IMR-90 (cell line): ENCODE measurements at regions not wholly inside any gene's neighbourhood (a gene's known extent, or its start where the extent isn't known, plus 50 kb on each side); places are given as distances from the start of the nearest gene placed in this dataset.

ENCODE experiments used
- ATAC-seq: fragments of 200-7000 bp; cut with Tn5 transposase; 2 replicates; pipeline ENCODE4 v1.9.1; 2020; ENCODE audit warnings: low read depth, mild to moderate bottlenecking, moderate library complexity
- BruUV-seq: library from RNA; stranded (reverse); fragments of 400-500 nt; replicated peaks from 2 replicates; lab custom pipeline; 2021; lab: Mats Ljungman, UMichigan
- CTCF ChIA-PET: fragments of 300-600 bp; formaldehyde crosslinking; extraction: SDS; loops from one replicate; lab custom pipeline; 2021; ENCODE audit warnings: antibody characterized with exemption; lab: Yijun Ruan, JAX
- POLR2A ChIA-PET: fragments of 300-600 bp; sonication (Branson Sonifier 250); formaldehyde crosslinking; loops from one replicate; lab custom pipeline; 2022; ENCODE audit warnings: antibody characterized with exemption; ENCODE audit not compliant: unreplicated experiment; lab: Charles Lee
- DNase-seq: peaks from one replicate; pipeline ENCODE4 v3.0.0; 2013
- H2AFZ ChIP-seq: replicated peaks from 2 replicates; pipeline ENCODE3; 2013; ENCODE audit warnings: low read length, mild to moderate bottlenecking; ENCODE audit not compliant: poor library complexity
- H2AK5ac ChIP-seq: 2 replicates; pipeline ENCODE4 v1.6.1; 2013; ENCODE audit warnings: low read depth, low read length, inconsistent platforms
- H2AK9ac ChIP-seq: replicated peaks from 2 replicates; pipeline ENCODE3; 2013; ENCODE audit warnings: mild to moderate bottlenecking, low read depth, low read length, moderate library complexity; ENCODE audit not compliant: poor library complexity
- H2BK120ac ChIP-seq: 2 replicates; pipeline ENCODE4 v1.6.1; 2013; ENCODE audit warnings: low read depth, low read length, inconsistent platforms
- H2BK15ac ChIP-seq: 3 replicates; pipeline ENCODE4 v1.6.1; 2013; ENCODE audit warnings: low read depth, low read length, inconsistent platforms
- H2BK20ac ChIP-seq: 2 replicates; pipeline ENCODE4 v1.6.1; 2013; ENCODE audit warnings: low read depth, mild to moderate bottlenecking, inconsistent platforms, low read length, moderate library complexity
- H2BK5ac ChIP-seq: 2 replicates; pipeline ENCODE4 v1.6.1; 2013; ENCODE audit warnings: mild to moderate bottlenecking, low read depth, low read length, inconsistent platforms; ENCODE audit not compliant: poor library complexity, severe bottlenecking
- H3K14ac ChIP-seq: replicated peaks from 2 replicates; pipeline ENCODE4 v1.6.1; 2013; ENCODE audit warnings: low read depth, low read length, inconsistent platforms
- H3K18ac ChIP-seq: 2 replicates; pipeline ENCODE4 v1.6.1; 2013; ENCODE audit warnings: low read depth, low read length, control low read depth
- H3K23ac ChIP-seq: 2 replicates; pipeline ENCODE4 v1.6.1; 2013; ENCODE audit warnings: low read depth, low read length, inconsistent platforms
- H3K27ac ChIP-seq: 2 replicates; pipeline ENCODE4 v1.5.1; 2013; ENCODE audit warnings: mild to moderate bottlenecking, control low read depth, low read length; ENCODE audit not compliant: insufficient read depth
- H3K27me3 ChIP-seq: 2 replicates; pipeline ENCODE4 v1.6.1; 2013; ENCODE audit warnings: low read length; ENCODE audit not compliant: control insufficient read depth, insufficient read depth
- H3K36me3 ChIP-seq: 2 replicates; pipeline ENCODE4 v1.6.1; 2013; ENCODE audit warnings: low read length, mixed read lengths; ENCODE audit not compliant: control insufficient read depth, insufficient read depth
- H3K4ac ChIP-seq: 2 replicates; pipeline ENCODE4 v1.6.1; 2013; ENCODE audit warnings: low read depth, low read length, inconsistent platforms
- H3K4me1 ChIP-seq: 2 replicates; pipeline ENCODE4 v1.6.1; 2013; ENCODE audit warnings: low read length, mixed read lengths; ENCODE audit not compliant: control insufficient read depth, insufficient read depth
- H3K4me2 ChIP-seq: 2 replicates; pipeline ENCODE4 v1.6.1; 2013; ENCODE audit warnings: low read depth, mild to moderate bottlenecking, control low read depth, low read length, moderate library complexity
- H3K4me3 ChIP-seq: 2 replicates; pipeline ENCODE4 v1.5.1; 2013; ENCODE audit warnings: low read depth, mild to moderate bottlenecking, control low read depth, low read length, moderate library complexity; ENCODE audit not compliant: insufficient read depth
- H3K56ac ChIP-seq: 2 replicates; pipeline ENCODE4 v1.6.1; 2013; ENCODE audit warnings: low read length, inconsistent platforms; ENCODE audit not compliant: insufficient read depth; ENCODE audit errors: extremely low read depth
- H3K79me1 ChIP-seq, 2 experiments: 2 replicates each; pipeline ENCODE4 v1.6.1; 2013; ENCODE audit warnings: low read length in 2 of 2, inconsistent platforms in 1 of 2, low read depth in 1 of 2
- H3K9ac ChIP-seq: 2 replicates; pipeline ENCODE4 v1.6.1; 2013; ENCODE audit warnings: low read depth, low read length, control low read depth
- H3K9me1 ChIP-seq: 2 replicates; pipeline ENCODE4 v1.6.1; 2013; ENCODE audit warnings: low read length, inconsistent platforms; ENCODE audit not compliant: insufficient read depth
- H3K9me3 ChIP-seq: 2 replicates; pipeline ENCODE4 v1.6.1; 2013; ENCODE audit warnings: low read length; ENCODE audit not compliant: control insufficient read depth, insufficient read depth
- H4K20me1 ChIP-seq: 2 replicates; pipeline ENCODE4 v1.6.1; 2013; ENCODE audit warnings: low read length, inconsistent platforms; ENCODE audit not compliant: insufficient read depth
- H4K5ac ChIP-seq: 2 replicates; pipeline ENCODE4 v1.6.1; 2013; ENCODE audit warnings: mild to moderate bottlenecking, low read depth, low read length, control low read depth
- H4K8ac ChIP-seq, 2 experiments: 2 replicates each; pipeline ENCODE4 v1.6.1; 2013; ENCODE audit warnings: low read depth in 2 of 2, low read length in 2 of 2, control low read depth in 1 of 2, inconsistent platforms in 1 of 2
- H4K91ac ChIP-seq: 2 replicates; pipeline ENCODE4 v1.6.1; 2013; ENCODE audit warnings: low read depth, low read length, inconsistent platforms; ENCODE audit not compliant: insufficient read depth
- CEBPB ChIP-seq: IDR thresholded peaks from 2 replicates; pipeline ENCODE4 v1.6.1; 2012; ENCODE audit warnings: low read depth, low read length, improper control_type of control experiment
- CHD1 ChIP-seq: IDR thresholded peaks from 2 replicates; pipeline ENCODE4 v1.6.1; 2012; ENCODE audit warnings: low read depth, low read length, improper control_type of control experiment
- FOS ChIP-seq: fragments of 150-350 bp; IDR thresholded peaks from 2 replicates; pipeline ENCODE4 v1.6.1; 2016; ENCODE audit warnings: low read depth, low read length
- MAFK ChIP-seq: IDR thresholded peaks from 2 replicates; pipeline ENCODE4 v1.6.1; 2012; ENCODE audit warnings: low read depth, low read length, improper control_type of control experiment
- MAZ ChIP-seq: IDR thresholded peaks from 2 replicates; pipeline ENCODE4 v1.6.1; 2012; ENCODE audit warnings: low read depth, mild to moderate bottlenecking, low read length, improper control_type of control experiment, moderate library complexity, borderline replicate concordance
- NFE2L2 ChIP-seq: fragments of 150-350 bp; IDR thresholded peaks from 2 replicates; pipeline ENCODE4 v1.6.1; 2016; ENCODE audit warnings: low read depth, mild to moderate bottlenecking, low read length
- POLR2A ChIP-seq: IDR thresholded peaks from 2 replicates; pipeline ENCODE4 v1.6.1; 2012; ENCODE audit warnings: mild to moderate bottlenecking, low read depth, low read length
- RAD21 ChIP-seq: IDR thresholded peaks from 2 replicates; pipeline ENCODE4 v1.6.1; 2012; ENCODE audit warnings: low read length, improper control_type of control experiment
- RCOR1 ChIP-seq: IDR thresholded peaks from 2 replicates; pipeline ENCODE4 v1.6.1; 2012; ENCODE audit warnings: mild to moderate bottlenecking, low read length, improper control_type of control experiment; ENCODE audit not compliant: insufficient replicate concordance
- RFX5 ChIP-seq: IDR thresholded peaks from 2 replicates; pipeline ENCODE4 v1.8.0; 2012; ENCODE audit warnings: low read depth, mild to moderate bottlenecking, low read length, moderate library complexity
- SMC3 ChIP-seq: fragments of 150-350 bp; IDR thresholded peaks from 2 replicates; pipeline ENCODE4 v1.6.1; 2016; ENCODE audit warnings: low read depth, mild to moderate bottlenecking, antibody characterized with exemption, low read length, moderate library complexity
- WGBS, 2 experiments: methylation state at CpG; one replicate each; pipeline versions ENCODE4 v1.1.5 to v1.1.7; 2013; ENCODE audit warnings: missing lambda C conversion rate in 2 of 2; ENCODE audit not compliant: insufficient read length in 1 of 2; ENCODE audit errors: extremely low coverage in 2 of 2; 5-methylcytosine and 5-hydroxymethylcytosine counted together
- dilution Hi-C: fragments of 300-500 bp; cut with HindIII; formaldehyde crosslinking; loops from one replicate; pipeline ENCODE4 v1.14.3; 2018; ENCODE audit warnings: low sequenced_read_pairs; ENCODE audit not compliant: unreplicated experiment
- in situ Hi-C: fragments of 300-500 bp; cut with MboI; formaldehyde crosslinking; loops from 3 replicates; pipeline ENCODE4 v1.14.3; 2019; ENCODE audit warnings: low sequenced_read_pairs, inconsistent platforms, mixed read lengths
- intact Hi-C: fragments of 100-400 bp; cut with micrococcal nuclease; formaldehyde crosslinking; loops from 2 replicates; pipeline ENCODE4 v1.10.0; 2022
- TF ChIP-seq, protein P1 (sequence below): conservative IDR thresholded peaks from 2 replicates; pipeline ENCODE4 v1.5.1; 2012; ENCODE audit warnings: mild to moderate bottlenecking, low read depth, low read length, improper control_type of control experiment
- TF ChIP-seq, protein P2 (sequence below): fragments of 150-350 bp; IDR thresholded peaks from 2 replicates; pipeline ENCODE4 v1.6.1; 2017; ENCODE audit warnings: mild to moderate bottlenecking, antibody characterized with exemption, low read length, low read depth

- no peak for TF ChIP-seq SMC3
- no peak for TF ChIP-seq POLR2A
- TF ChIP-seq RFX5 = no peak
- TF ChIP-seq RCOR1 = no peak
- TF ChIP-seq, protein P1, sequence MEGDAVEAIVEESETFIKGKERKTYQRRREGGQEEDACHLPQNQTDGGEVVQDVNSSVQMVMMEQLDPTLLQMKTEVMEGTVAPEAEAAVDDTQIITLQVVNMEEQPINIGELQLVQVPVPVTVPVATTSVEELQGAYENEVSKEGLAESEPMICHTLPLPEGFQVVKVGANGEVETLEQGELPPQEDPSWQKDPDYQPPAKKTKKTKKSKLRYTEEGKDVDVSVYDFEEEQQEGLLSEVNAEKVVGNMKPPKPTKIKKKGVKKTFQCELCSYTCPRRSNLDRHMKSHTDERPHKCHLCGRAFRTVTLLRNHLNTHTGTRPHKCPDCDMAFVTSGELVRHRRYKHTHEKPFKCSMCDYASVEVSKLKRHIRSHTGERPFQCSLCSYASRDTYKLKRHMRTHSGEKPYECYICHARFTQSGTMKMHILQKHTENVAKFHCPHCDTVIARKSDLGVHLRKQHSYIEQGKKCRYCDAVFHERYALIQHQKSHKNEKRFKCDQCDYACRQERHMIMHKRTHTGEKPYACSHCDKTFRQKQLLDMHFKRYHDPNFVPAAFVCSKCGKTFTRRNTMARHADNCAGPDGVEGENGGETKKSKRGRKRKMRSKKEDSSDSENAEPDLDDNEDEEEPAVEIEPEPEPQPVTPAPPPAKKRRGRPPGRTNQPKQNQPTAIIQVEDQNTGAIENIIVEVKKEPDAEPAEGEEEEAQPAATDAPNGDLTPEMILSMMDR = no peak
- no peak for TF ChIP-seq FOS
- TF ChIP-seq MAZ = no peak
- no peak for TF ChIP-seq CHD1
- TF ChIP-seq, protein P2, sequence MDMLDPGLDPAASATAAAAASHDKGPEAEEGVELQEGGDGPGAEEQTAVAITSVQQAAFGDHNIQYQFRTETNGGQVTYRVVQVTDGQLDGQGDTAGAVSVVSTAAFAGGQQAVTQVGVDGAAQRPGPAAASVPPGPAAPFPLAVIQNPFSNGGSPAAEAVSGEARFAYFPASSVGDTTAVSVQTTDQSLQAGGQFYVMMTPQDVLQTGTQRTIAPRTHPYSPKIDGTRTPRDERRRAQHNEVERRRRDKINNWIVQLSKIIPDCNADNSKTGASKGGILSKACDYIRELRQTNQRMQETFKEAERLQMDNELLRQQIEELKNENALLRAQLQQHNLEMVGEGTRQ = no peak
- no peak for TF ChIP-seq RAD21
- no peak for TF ChIP-seq NFE2L2
- no peak for TF ChIP-seq CEBPB
- no peak for TF ChIP-seq MAFK
- BruUV-seq = no TSS peak
- intact Hi-C loops (no loop called here), in situ Hi-C loops (no loop called here), dilution Hi-C loops (no loop called here)
- Histone ChIP-seq H3K4me1 (no peaks in the 10 kb centered on the region), H2AK5ac (no peak overlapping the region), H3K23ac (no peak overlapping the region), H2BK20ac (no peak overlapping the region), H3K79me1 (no peaks in the 10 kb centered on the region), H3K4me3 (no peak overlapping the region), H2BK15ac (no peak overlapping the region), H4K20me1 (no peaks in the 10 kb centered on the region), H3K56ac (no peak overlapping the region), H4K5ac (no peak overlapping the region), H2BK120ac (no peak overlapping the region), H3K9ac (no peak overlapping the region), H3K14ac (no peak overlapping the region), H3K4ac (no peak overlapping the region), H3K27ac (no peak overlapping the region), H3K18ac (no peak overlapping the region), H2AK9ac (no peak overlapping the region), H3K27me3 (peaks cover 20% of the 10 kb centered on the region), H2AFZ (no peak overlapping the region), H2BK5ac (no peak overlapping the region), H3K9me3 (peaks cover 3% of the 10 kb centered on the region; the same call in 1 of the 2 replicates), H3K36me3 (no peaks in the 10 kb centered on the region), H4K91ac (no peak overlapping the region), H3K9me1 (no peaks in the 10 kb centered on the region), H3K4me2 (no peak overlapping the region), H4K8ac (no peak overlapping the region)
- ATAC-seq (no peak), DNase-seq (no peak)
- ChIA-PET CTCF (no interaction called here), POLR2A (no interaction called here)
- no CpG with 5 or more reads among the region's 11 CpGs for WGBS, 2 experiments
Measured at GRCh38 chr9:96150324-96151227, 151.4 kb downstream of the HSD17B3 start.
